Right cardiac atrium (tissue), 5 donors: ENCODE measurements at regions not wholly inside any gene's neighbourhood (a gene's known extent, or its start where the extent isn't known, plus 50 kb on each side); places are given as distances from the start of the nearest gene placed in this dataset.

Source experiments
- ATAC-seq, 2 donors: fragments of 200-7000 bp; cut with Tn5 transposase; one replicate each; pipeline versions ENCODE4 v1.8.0 to v1.9.1; 2020; ENCODE audit warnings: moderate library complexity in 2 of 2, mild to moderate bottlenecking in 1 of 2
- DNase-seq, 3 donors: peaks; one replicate each; pipeline ENCODE4 v3.0.0-alpha.2; 2020
- H3K27ac ChIP-seq: one replicate; pipeline ENCODE4 v1.5.1; 2013; ENCODE audit warnings: mild to moderate bottlenecking, low read length, control low read depth, moderate library complexity
- H3K27me3 ChIP-seq: one replicate; pipeline ENCODE4 v1.6.1; 2013; ENCODE audit not compliant: control insufficient read depth, insufficient read depth
- H3K4me1 ChIP-seq: one replicate; pipeline ENCODE4 v1.6.1; 2013; ENCODE audit warnings: low read length; ENCODE audit not compliant: control insufficient read depth, insufficient read depth
- H3K4me3 ChIP-seq: one replicate; pipeline ENCODE4 v1.5.1; 2013; ENCODE audit warnings: low read length, control low read depth
- H3K9me3 ChIP-seq: one replicate; pipeline ENCODE4 v1.6.1; 2013; ENCODE audit warnings: low read length; ENCODE audit not compliant: control insufficient read depth
- WGBS: extraction: QIAGEN DNeasy Blood & Tissue Kit; methylation state at CpG from one replicate; pipeline ENCODE4 v1.1.7; 2013; 5-methylcytosine and 5-hydroxymethylcytosine counted together
- intact Hi-C, 4 donors: fragments of 100-400 bp; cut with DNase I; formaldehyde crosslinking; loops; one replicate each; pipeline versions ENCODE4 v1.11.0 to v1.14.0; 2022 to 2023
- donor health status: healthy with polysubstance abuse.
- donor health status: DM: no; HTN: yes; CAD: no.
- donor health status: DM: no; HTN: no; CAD: no.
- donor health status: DM: no; HTN: yes; CAD: no; lungs with severe emphysema.
- donor health status: DM: yes; HTN: yes; CAD: no.

DNA sequence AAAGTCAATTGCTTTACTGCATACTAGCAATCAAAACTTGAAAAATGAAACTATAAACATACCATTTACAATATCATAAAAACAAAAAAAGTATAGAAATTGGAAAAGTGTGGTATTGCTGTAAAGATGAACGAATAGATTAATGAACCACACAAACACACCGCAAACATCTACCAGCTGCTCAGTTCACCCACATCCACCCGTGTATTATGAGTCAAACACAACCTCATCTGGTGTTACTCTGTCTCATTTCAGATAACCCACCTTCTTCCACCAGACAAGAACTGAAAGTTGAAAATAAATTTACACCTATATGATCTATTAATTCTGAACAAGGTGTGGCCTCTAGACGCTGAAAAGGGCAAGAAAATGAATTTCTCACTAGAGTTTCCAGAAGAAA is 53.3 kb downstream of the BLID start:
- Histone ChIP-seq H3K27me3 (no peaks in the 10 kb centered on the region), H3K4me3 (no peak overlapping the region), H3K27ac (no peak overlapping the region), H3K4me1 (no peaks in the 10 kb centered on the region), H3K9me3 (no peaks in the 10 kb centered on the region)
- WGBS, result 75% methylated on average over 4 of the region's 4 CpGs
- ATAC-seq, result no peak
- intact Hi-C loops, result no loop called here
- no peak for DNase-seq

DNA sequence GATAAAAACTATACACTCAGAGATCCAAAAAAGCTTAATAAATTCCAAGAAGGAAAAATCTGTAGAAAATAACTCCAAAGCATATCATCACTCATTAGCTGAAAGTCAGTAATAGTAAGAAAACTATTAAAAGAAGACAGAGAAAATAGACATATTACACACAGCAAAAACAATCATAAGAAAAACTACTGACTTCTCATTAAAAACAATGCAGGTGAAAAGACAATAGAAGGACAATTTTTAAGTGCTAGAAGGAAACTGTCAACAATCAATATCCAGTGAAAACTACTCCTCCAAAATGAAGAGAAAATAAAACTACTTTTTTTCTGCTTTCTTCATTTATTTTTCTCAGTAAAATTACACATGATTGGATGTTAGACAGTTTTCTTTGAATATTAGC is 56.5 kb downstream of the BLID start:
- DNase-seq, result no peak
- H3K4me3 ChIP-seq, result no peak overlapping the region
- intact Hi-C loops, result no loop called here

DNA sequence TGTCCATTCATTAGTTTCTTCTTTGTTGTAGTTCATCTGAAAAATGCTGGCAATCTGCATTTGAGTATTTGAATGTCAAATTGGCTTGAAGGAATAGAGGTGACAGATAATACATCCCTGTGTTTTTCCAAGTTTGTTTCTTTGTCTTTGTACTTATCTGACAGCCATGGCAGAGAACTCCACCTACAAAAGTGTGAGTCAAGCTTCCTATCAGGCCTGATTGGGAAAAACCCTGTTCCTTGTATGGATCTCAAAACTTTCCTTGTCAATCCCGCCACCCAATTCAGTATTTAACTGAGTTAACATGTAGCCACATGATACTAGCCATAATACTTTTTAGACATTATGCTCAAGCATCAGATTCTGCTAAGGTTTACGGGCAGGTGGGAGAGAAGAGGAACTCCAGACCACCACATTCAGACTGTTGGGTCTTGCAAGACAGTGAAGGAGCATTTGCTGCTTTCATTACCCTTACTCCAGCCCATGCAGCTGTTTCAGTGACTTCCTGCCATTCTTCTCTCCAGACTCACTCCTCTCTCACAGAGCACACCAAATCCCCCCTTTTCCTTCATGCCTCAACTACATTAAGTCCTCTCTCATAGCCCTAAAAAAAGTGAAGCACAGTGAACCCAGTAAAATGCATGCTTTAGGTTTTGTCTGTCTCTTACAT is 65.9 kb downstream of the BLID start:
- Histone ChIP-seq H3K4me1 (no peaks in the 10 kb centered on the region), H3K9me3 (no peaks in the 10 kb centered on the region), H3K27me3 (no peaks in the 10 kb centered on the region), H3K4me3 (no peak overlapping the region), H3K27ac (no peak overlapping the region)
- DNase-seq (no peak), ATAC-seq (no peak)
- intact Hi-C loops, result no loop called here
- WGBS, result 84% methylated on average over 2 of the region's 2 CpGs

More for the DNA sequence above, 56.5 kb downstream of the BLID start:
- no peaks in the 10 kb centered on the region for H3K27me3 ChIP-seq
- H3K4me1 ChIP-seq, result no peaks in the 10 kb centered on the region
- no peak for ATAC-seq
- no peak overlapping the region for H3K27ac ChIP-seq
- H3K9me3 ChIP-seq, result no peaks in the 10 kb centered on the region

DNA sequence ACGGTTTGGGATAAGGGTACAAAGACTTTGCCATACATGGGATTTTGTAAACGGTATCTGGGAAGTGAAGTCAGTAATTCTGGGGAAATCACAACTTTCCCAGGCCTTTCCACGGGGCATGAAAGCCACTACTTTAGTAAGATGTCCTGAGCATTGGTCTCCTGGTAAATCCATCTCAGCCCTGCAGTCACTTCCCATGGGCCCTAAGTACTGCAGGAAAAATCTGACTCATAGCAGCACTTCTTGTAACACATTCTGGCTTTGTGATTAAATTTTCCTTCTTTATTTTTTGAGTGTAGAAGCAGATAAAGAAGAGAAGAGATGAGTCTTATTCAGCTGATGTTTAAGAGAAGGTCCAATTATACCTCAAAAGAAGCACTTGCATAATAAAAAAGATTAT is 67.6 kb downstream of the BLID start:
- DNase-seq (no peak), ATAC-seq (no peak)
- no peaks in the 10 kb centered on the region for H3K4me1 ChIP-seq
- WGBS, result 82% methylated on average over 3 of the region's 3 CpGs
- intact Hi-C loops, result no loop called here
- no peaks in the 10 kb centered on the region for H3K9me3 ChIP-seq
- H3K27me3 ChIP-seq, result no peaks in the 10 kb centered on the region
- H3K4me3 ChIP-seq, result no peak overlapping the region
- no peak overlapping the region for H3K27ac ChIP-seq

DNA sequence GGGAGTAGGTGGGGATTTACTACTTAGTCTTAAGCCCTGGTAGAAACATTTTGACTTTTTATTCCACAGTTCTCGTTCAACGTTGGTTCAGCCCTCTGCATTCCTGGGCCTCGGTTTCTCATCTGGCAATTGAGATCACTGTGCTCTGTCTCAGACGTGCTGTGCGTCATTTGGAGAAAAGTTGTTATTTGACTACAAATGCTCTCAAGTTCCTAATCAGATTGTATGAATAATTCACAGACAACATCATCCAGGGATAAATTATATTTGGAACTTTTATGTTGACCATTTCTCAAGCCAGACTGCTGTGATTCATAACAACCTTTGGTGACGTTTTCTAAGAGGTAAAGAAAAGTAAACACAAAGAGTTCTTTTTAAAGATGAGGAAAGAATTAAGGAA is 69.2 kb downstream of the BLID start:
- H3K27me3 ChIP-seq, result no peaks in the 10 kb centered on the region
- no peaks in the 10 kb centered on the region for H3K9me3 ChIP-seq
- H3K4me3 ChIP-seq, result no peak overlapping the region
- DNase-seq, result no peak
- no peak for ATAC-seq
- no peaks in the 10 kb centered on the region for H3K4me1 ChIP-seq
- WGBS, result 92% methylated on average over 6 of the region's 6 CpGs
- H3K27ac ChIP-seq, result no peak overlapping the region
- intact Hi-C loops, result no loop called here

DNA sequence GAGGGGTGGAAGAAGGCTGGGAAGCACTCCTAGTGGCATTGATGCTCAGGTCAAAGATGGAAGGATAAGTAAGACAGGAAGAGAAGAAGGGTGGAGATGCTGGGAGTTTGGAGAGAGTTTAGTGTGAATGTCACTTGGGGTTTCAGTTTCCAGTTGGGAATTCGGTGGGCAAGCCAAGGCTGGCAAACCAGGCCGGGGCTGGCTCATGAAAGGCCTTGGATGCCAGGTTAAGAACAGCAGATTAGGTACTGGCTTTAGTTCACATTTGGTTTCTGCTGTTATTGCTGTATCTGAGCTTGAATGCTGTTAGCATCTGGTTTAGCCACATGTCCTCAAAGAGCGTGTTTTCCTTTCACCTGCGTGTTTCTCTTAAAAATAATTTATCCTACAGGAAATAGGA is 69.6 kb downstream of the BLID start:
- H3K27me3 ChIP-seq, result no peaks in the 10 kb centered on the region
- H3K9me3 ChIP-seq, result no peaks in the 10 kb centered on the region
- H3K4me1 ChIP-seq, result no peaks in the 10 kb centered on the region
- ATAC-seq (no peak), DNase-seq (no peak)
- intact Hi-C loops, result no loop called here
- H3K4me3 ChIP-seq, result no peak overlapping the region
- 84% methylated on average over 4 of the region's 4 CpGs for WGBS
- H3K27ac ChIP-seq, result no peak overlapping the region

DNA sequence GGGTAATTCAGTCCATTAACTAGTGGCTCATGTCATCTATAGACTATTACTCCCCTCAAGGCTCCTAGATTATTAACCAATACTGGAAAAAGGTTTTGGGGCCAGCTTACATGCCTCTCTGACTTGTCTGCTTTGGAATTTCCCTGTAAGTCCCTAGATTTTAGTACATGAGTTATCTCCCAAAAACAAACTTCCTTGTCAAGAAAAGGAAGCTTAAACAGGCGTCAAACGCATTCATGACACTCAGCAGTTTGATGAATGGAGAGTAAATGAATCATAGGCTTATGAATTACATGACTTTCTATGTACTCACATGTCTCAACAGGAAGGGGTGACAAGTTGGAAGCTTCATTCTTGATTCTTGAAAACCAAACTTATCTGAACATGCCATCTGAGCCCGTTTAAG is 70.8 kb downstream of the BLID start:
- no peak overlapping the region for H3K4me3 ChIP-seq
- DNase-seq (no peak), ATAC-seq (no peak)
- H3K27ac ChIP-seq, result no peak overlapping the region
- H3K4me1 ChIP-seq, result no peaks in the 10 kb centered on the region
- no peaks in the 10 kb centered on the region for H3K27me3 ChIP-seq
- intact Hi-C loops, result no loop called here
- 38% methylated on average over 3 of the region's 3 CpGs for WGBS
- H3K9me3 ChIP-seq, result no peaks in the 10 kb centered on the region

DNA sequence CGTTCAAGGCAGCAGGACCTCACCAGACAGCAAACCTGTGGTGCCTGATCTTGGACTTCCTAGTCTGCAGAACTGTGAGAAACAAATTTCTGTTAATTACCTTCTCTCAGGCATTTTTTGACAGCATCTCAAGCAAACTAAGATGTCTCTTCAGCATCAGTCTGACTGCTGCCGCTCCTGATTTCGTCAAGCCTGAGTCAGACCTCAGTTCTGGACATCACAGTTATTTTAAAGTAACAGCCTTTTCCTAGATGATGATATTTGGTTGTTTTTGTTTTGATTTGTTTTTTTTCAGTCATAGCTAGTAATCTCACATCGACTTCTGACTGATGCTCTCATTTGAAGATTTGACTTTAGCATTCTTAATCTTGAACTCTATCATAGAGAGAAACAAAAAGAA is 71.9 kb downstream of the BLID start:
- ATAC-seq, result no peak
- DNase-seq, result no peak
- H3K4me3 ChIP-seq, result no peak overlapping the region
- no peaks in the 10 kb centered on the region for H3K4me1 ChIP-seq
- no peaks in the 10 kb centered on the region for H3K9me3 ChIP-seq
- H3K27me3 ChIP-seq, result no peaks in the 10 kb centered on the region
- intact Hi-C loops, result no loop called here
- 63% methylated on average over 4 of the region's 4 CpGs for WGBS
- no peak overlapping the region for H3K27ac ChIP-seq

DNA sequence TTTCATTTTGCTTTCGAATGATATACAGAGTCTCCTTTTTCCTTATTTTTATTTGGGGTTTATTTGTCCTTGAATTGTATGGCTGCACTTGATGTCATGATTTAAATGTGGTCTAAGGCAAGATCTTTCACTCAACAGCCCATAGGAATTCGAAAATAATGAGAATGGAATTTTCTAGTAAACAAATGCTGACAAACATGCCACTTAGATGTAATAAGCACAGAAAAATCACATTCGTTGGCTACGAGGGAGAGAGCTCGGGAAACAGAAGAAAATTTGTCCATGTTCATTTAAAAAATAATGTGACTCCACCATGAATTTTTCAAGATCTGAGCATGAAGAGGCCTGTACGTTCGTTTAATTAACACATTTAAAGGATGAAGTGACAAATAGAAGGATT is 73.0 kb downstream of the BLID start:
- intact Hi-C loops, result no loop called here
- Histone ChIP-seq H3K9me3 (no peaks in the 10 kb centered on the region), H3K27ac (no peak overlapping the region), H3K4me1 (no peaks in the 10 kb centered on the region), H3K27me3 (no peaks in the 10 kb centered on the region), H3K4me3 (no peak overlapping the region)
- WGBS, result 59% methylated on average over 7 of the region's 7 CpGs
- DNase-seq (no peak), ATAC-seq (no peak)

DNA sequence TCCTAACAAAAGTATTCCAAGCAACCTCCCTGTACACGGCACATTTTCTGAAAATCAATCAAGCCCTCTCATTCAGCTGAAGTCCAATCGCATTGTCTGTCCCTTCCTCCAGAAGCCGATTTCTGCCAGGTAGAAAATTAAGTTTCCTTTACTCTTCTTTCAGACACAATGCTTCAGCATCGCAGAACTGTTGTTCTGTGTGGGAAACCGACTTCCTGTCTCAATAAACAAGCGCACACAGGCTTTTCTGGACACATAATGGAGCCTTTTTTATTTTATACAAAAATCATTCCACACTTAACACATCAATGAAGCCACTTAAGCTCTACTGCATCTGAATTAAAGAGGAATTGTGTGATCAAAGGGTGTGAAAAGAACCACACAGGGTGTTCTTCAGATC is 75.6 kb downstream of the BLID start:
- Histone ChIP-seq H3K4me3 (no peak overlapping the region), H3K4me1 (no peaks in the 10 kb centered on the region), H3K9me3 (no peaks in the 10 kb centered on the region), H3K27ac (no peak overlapping the region), H3K27me3 (no peaks in the 10 kb centered on the region)
- ATAC-seq (no peak), DNase-seq (no peak)
- intact Hi-C loops, result no loop called here
- WGBS, result 30% methylated on average over 6 of the region's 6 CpGs

DNA sequence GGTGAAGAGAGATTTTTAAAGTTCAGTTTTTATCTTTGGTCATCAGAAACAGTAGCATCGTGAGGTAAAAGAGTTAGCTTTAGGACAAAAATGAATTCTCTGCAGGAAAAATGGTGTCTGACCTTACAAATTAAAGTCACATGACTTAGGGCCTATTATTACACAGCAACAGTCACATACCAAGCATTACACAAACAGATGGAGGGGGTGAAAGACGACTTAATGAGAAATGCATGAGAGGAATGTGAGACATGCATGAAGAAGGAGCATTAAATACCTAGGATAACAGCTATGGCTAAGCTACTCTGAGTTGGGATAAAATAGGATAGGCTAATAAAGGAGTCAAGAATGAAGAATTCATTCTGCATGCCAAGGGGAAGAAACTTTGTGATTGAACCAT is 77.5 kb downstream of the BLID start:
- H3K27me3 ChIP-seq, result no peaks in the 10 kb centered on the region
- ATAC-seq (no peak), DNase-seq (no peak)
- no peaks in the 10 kb centered on the region for H3K4me1 ChIP-seq
- H3K9me3 ChIP-seq, result no peaks in the 10 kb centered on the region
- intact Hi-C loops, result loop anchor here in 2 of 4 donors (10.0 kb wide), 2 partner anchors 56 to 466 kb away; no protein-coding TSS in a partner anchor
- no peak overlapping the region for H3K27ac ChIP-seq
- 62% methylated on average over 2 of the region's 2 CpGs for WGBS
- no peak overlapping the region for H3K4me3 ChIP-seq

DNA sequence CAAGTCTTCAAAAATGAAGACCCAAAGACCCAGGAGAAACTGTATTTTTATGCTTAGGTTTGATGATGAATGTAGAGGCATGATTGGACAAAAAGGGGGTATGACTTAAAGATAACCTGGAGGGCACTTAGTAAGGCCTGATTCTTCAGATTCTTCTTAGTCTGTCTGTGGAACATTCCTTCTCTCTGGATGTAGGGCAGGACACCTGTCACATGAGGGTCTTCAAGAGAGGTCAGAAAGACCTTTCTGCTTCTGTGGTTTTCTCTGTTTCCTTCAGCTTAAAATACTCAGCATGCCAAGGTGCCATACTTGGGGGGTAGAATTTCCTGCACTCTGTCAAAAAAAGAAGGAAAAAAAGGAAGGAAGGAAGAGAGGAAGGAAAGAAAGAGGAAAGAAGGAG is 78.1 kb downstream of the BLID start:
- DNase-seq, result no peak
- Histone ChIP-seq H3K27ac (no peak overlapping the region), H3K27me3 (no peaks in the 10 kb centered on the region), H3K4me1 (no peaks in the 10 kb centered on the region), H3K9me3 (no peaks in the 10 kb centered on the region), H3K4me3 (no peak overlapping the region)
- intact Hi-C loops, result loop anchor here in 2 of 4 donors (10.0 kb wide), 2 partner anchors 57 to 467 kb away; no protein-coding TSS in a partner anchor
- ATAC-seq, result no peak
